IMR-90 (cell line): ENCODE measurements at regions not wholly inside any gene's neighbourhood (a gene's known extent, or its start where the extent isn't known, plus 50 kb on each side); places are given as distances from the start of the nearest gene placed in this dataset.

ENCODE experiments used
- ATAC-seq: fragments of 200-7000 bp; cut with Tn5 transposase; 2 replicates; pipeline ENCODE4 v1.9.1; 2020; ENCODE audit warnings: low read depth, mild to moderate bottlenecking, moderate library complexity
- BruUV-seq: library from RNA; stranded (reverse); fragments of 400-500 nt; replicated peaks from 2 replicates; lab custom pipeline; 2021; lab: Mats Ljungman, UMichigan
- CTCF ChIA-PET: fragments of 300-600 bp; formaldehyde crosslinking; extraction: SDS; loops from one replicate; lab custom pipeline; 2021; ENCODE audit warnings: antibody characterized with exemption; lab: Yijun Ruan, JAX
- POLR2A ChIA-PET: fragments of 300-600 bp; sonication (Branson Sonifier 250); formaldehyde crosslinking; loops from one replicate; lab custom pipeline; 2022; ENCODE audit warnings: antibody characterized with exemption; ENCODE audit not compliant: unreplicated experiment; lab: Charles Lee
- DNase-seq: peaks from one replicate; pipeline ENCODE4 v3.0.0; 2013
- H2AFZ ChIP-seq: replicated peaks from 2 replicates; pipeline ENCODE3; 2013; ENCODE audit warnings: low read length, mild to moderate bottlenecking; ENCODE audit not compliant: poor library complexity
- H2AK5ac ChIP-seq: 2 replicates; pipeline ENCODE4 v1.6.1; 2013; ENCODE audit warnings: low read depth, low read length, inconsistent platforms
- H2AK9ac ChIP-seq: replicated peaks from 2 replicates; pipeline ENCODE3; 2013; ENCODE audit warnings: mild to moderate bottlenecking, low read depth, low read length, moderate library complexity; ENCODE audit not compliant: poor library complexity
- H2BK120ac ChIP-seq: 2 replicates; pipeline ENCODE4 v1.6.1; 2013; ENCODE audit warnings: low read depth, low read length, inconsistent platforms
- H2BK15ac ChIP-seq: 3 replicates; pipeline ENCODE4 v1.6.1; 2013; ENCODE audit warnings: low read depth, low read length, inconsistent platforms
- H2BK20ac ChIP-seq: 2 replicates; pipeline ENCODE4 v1.6.1; 2013; ENCODE audit warnings: low read depth, mild to moderate bottlenecking, inconsistent platforms, low read length, moderate library complexity
- H2BK5ac ChIP-seq: 2 replicates; pipeline ENCODE4 v1.6.1; 2013; ENCODE audit warnings: mild to moderate bottlenecking, low read depth, low read length, inconsistent platforms; ENCODE audit not compliant: poor library complexity, severe bottlenecking
- H3K14ac ChIP-seq: replicated peaks from 2 replicates; pipeline ENCODE4 v1.6.1; 2013; ENCODE audit warnings: low read depth, low read length, inconsistent platforms
- H3K18ac ChIP-seq: 2 replicates; pipeline ENCODE4 v1.6.1; 2013; ENCODE audit warnings: low read depth, low read length, control low read depth
- H3K23ac ChIP-seq: 2 replicates; pipeline ENCODE4 v1.6.1; 2013; ENCODE audit warnings: low read depth, low read length, inconsistent platforms
- H3K27ac ChIP-seq: 2 replicates; pipeline ENCODE4 v1.5.1; 2013; ENCODE audit warnings: mild to moderate bottlenecking, control low read depth, low read length; ENCODE audit not compliant: insufficient read depth
- H3K27me3 ChIP-seq: 2 replicates; pipeline ENCODE4 v1.6.1; 2013; ENCODE audit warnings: low read length; ENCODE audit not compliant: control insufficient read depth, insufficient read depth
- H3K36me3 ChIP-seq: 2 replicates; pipeline ENCODE4 v1.6.1; 2013; ENCODE audit warnings: low read length, mixed read lengths; ENCODE audit not compliant: control insufficient read depth, insufficient read depth
- H3K4ac ChIP-seq: 2 replicates; pipeline ENCODE4 v1.6.1; 2013; ENCODE audit warnings: low read depth, low read length, inconsistent platforms
- H3K4me1 ChIP-seq: 2 replicates; pipeline ENCODE4 v1.6.1; 2013; ENCODE audit warnings: low read length, mixed read lengths; ENCODE audit not compliant: control insufficient read depth, insufficient read depth
- H3K4me2 ChIP-seq: 2 replicates; pipeline ENCODE4 v1.6.1; 2013; ENCODE audit warnings: low read depth, mild to moderate bottlenecking, control low read depth, low read length, moderate library complexity
- H3K4me3 ChIP-seq: 2 replicates; pipeline ENCODE4 v1.5.1; 2013; ENCODE audit warnings: low read depth, mild to moderate bottlenecking, control low read depth, low read length, moderate library complexity; ENCODE audit not compliant: insufficient read depth
- H3K56ac ChIP-seq: 2 replicates; pipeline ENCODE4 v1.6.1; 2013; ENCODE audit warnings: low read length, inconsistent platforms; ENCODE audit not compliant: insufficient read depth; ENCODE audit errors: extremely low read depth
- H3K79me1 ChIP-seq, 2 experiments: 2 replicates each; pipeline ENCODE4 v1.6.1; 2013; ENCODE audit warnings: low read length in 2 of 2, inconsistent platforms in 1 of 2, low read depth in 1 of 2
- H3K9ac ChIP-seq: 2 replicates; pipeline ENCODE4 v1.6.1; 2013; ENCODE audit warnings: low read depth, low read length, control low read depth
- H3K9me1 ChIP-seq: 2 replicates; pipeline ENCODE4 v1.6.1; 2013; ENCODE audit warnings: low read length, inconsistent platforms; ENCODE audit not compliant: insufficient read depth
- H3K9me3 ChIP-seq: 2 replicates; pipeline ENCODE4 v1.6.1; 2013; ENCODE audit warnings: low read length; ENCODE audit not compliant: control insufficient read depth, insufficient read depth
- H4K20me1 ChIP-seq: 2 replicates; pipeline ENCODE4 v1.6.1; 2013; ENCODE audit warnings: low read length, inconsistent platforms; ENCODE audit not compliant: insufficient read depth
- H4K5ac ChIP-seq: 2 replicates; pipeline ENCODE4 v1.6.1; 2013; ENCODE audit warnings: mild to moderate bottlenecking, low read depth, low read length, control low read depth
- H4K8ac ChIP-seq, 2 experiments: 2 replicates each; pipeline ENCODE4 v1.6.1; 2013; ENCODE audit warnings: low read depth in 2 of 2, low read length in 2 of 2, control low read depth in 1 of 2, inconsistent platforms in 1 of 2
- H4K91ac ChIP-seq: 2 replicates; pipeline ENCODE4 v1.6.1; 2013; ENCODE audit warnings: low read depth, low read length, inconsistent platforms; ENCODE audit not compliant: insufficient read depth
- CEBPB ChIP-seq: IDR thresholded peaks from 2 replicates; pipeline ENCODE4 v1.6.1; 2012; ENCODE audit warnings: low read depth, low read length, improper control_type of control experiment
- MXI1 ChIP-seq: IDR thresholded peaks from 2 replicates; pipeline ENCODE4 v1.6.1; 2012; ENCODE audit warnings: low read depth, mild to moderate bottlenecking, low read length, moderate library complexity, borderline replicate concordance
- NFE2L2 ChIP-seq: fragments of 150-350 bp; IDR thresholded peaks from 2 replicates; pipeline ENCODE4 v1.6.1; 2016; ENCODE audit warnings: low read depth, mild to moderate bottlenecking, low read length
- WGBS, 2 experiments: methylation state at CpG; one replicate each; pipeline versions ENCODE4 v1.1.5 to v1.1.7; 2013; ENCODE audit warnings: missing lambda C conversion rate in 2 of 2; ENCODE audit not compliant: insufficient read length in 1 of 2; ENCODE audit errors: extremely low coverage in 2 of 2; 5-methylcytosine and 5-hydroxymethylcytosine counted together
- dilution Hi-C: fragments of 300-500 bp; cut with HindIII; formaldehyde crosslinking; loops from one replicate; pipeline ENCODE4 v1.14.3; 2018; ENCODE audit warnings: low sequenced_read_pairs; ENCODE audit not compliant: unreplicated experiment
- in situ Hi-C: fragments of 300-500 bp; cut with MboI; formaldehyde crosslinking; loops from 3 replicates; pipeline ENCODE4 v1.14.3; 2019; ENCODE audit warnings: low sequenced_read_pairs, inconsistent platforms, mixed read lengths
- intact Hi-C: fragments of 100-400 bp; cut with micrococcal nuclease; formaldehyde crosslinking; loops from 2 replicates; pipeline ENCODE4 v1.10.0; 2022

DNA sequence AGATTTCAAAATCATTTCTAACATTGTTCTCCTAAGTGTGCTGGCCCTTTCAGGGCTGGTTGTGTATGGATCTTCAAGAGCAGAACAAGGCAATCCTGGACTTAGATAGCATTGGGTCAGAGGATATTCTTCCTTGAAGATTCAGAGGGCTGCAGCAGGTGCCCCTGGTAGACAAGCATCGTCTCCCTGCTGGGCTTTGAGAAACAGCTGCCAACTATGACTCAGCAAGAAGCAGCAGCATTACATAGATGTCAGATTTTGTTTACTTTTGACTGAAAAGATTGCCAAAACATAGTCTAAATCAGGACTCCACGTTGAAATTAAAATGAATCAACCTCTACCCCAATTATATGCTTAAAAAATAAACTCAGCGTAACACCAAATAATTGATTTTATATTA is 618.8 kb downstream of the SOCS6 start:
- no peak overlapping the region for H3K23ac ChIP-seq
- H4K5ac ChIP-seq: no peak overlapping the region
- TF ChIP-seq CEBPB: no peak
- TF ChIP-seq NFE2L2: peak; percentile 68
- TF ChIP-seq MXI1: no peak
- no peaks in the 10 kb centered on the region for H3K27me3 ChIP-seq
- H2BK120ac ChIP-seq: no peak overlapping the region
- no peaks in the 10 kb centered on the region for H3K9me1 ChIP-seq
- no peak overlapping the region for H2BK15ac ChIP-seq
- dilution Hi-C loops: no loop called here
- WGBS, 2 experiments: no CpG with 5 or more reads among the region's 3 CpGs
- H3K79me1 ChIP-seq: no peaks in the 10 kb centered on the region
- no peak overlapping the region for H2AK5ac ChIP-seq
- H4K8ac ChIP-seq: no peak overlapping the region
- H4K91ac ChIP-seq: no peak overlapping the region
- intact Hi-C loops: no loop called here
- no peak overlapping the region for H2BK5ac ChIP-seq
- H2AFZ ChIP-seq: no peak overlapping the region
- H3K9me3 ChIP-seq: peaks cover under 1% of the 10 kb centered on the region; the same call in 1 of the 2 replicates
- H3K4me2 ChIP-seq: no peak overlapping the region
- no peaks in the 10 kb centered on the region for H4K20me1 ChIP-seq
- no TSS peak for BruUV-seq
- no peak overlapping the region for H3K14ac ChIP-seq
- no peak overlapping the region for H3K4ac ChIP-seq
- ATAC-seq: no peak
- no peak overlapping the region for H3K56ac ChIP-seq
- ChIA-PET CTCF (no interaction called here), POLR2A (no interaction called here)
- H2AK9ac ChIP-seq: no peak overlapping the region
- H3K9ac ChIP-seq: no peak overlapping the region
- no peak overlapping the region for H3K27ac ChIP-seq
- DNase-seq: no peak
- H3K36me3 ChIP-seq: no peaks in the 10 kb centered on the region
- H2BK20ac ChIP-seq: no peak overlapping the region
- in situ Hi-C loops: no loop called here
- no peaks in the 10 kb centered on the region for H3K4me1 ChIP-seq
- no peak overlapping the region for H3K4me3 ChIP-seq
- no peak overlapping the region for H3K18ac ChIP-seq
